ENCODE measurements at regions not wholly inside any gene's neighbourhood (a gene's known extent, or its start where the extent isn't known, plus 50 kb on each side); places are given as distances from the start of the nearest gene placed in this dataset.

DNA sequence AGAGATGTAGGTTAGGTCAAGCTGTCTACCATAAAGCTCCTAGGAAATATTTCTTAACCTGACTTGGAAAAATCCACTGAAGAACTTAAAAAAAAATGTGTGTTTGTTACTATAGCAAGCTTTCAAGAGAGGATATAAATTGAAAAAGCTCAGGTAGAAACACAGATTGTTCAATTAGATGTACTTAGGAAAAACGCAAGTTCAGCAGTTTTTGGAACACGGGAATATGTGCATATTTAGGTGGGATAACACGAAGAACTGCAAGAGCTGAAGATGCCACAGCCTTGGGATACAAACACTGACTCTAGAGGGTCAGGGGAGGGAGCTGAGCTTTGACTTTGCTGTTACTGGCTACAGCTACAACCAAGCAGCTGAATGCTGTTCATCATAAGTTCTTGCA lies 77.8 kb upstream of the FSHB start:
- DNase-seq (ENCODE audit: low spot score) (no peak), FAIRE-seq (no peak)

- DNase-seq (ENCODE audit: low spot score), result no peak
Measured at GRCh38 chr11:30155428-30155827, 75.4 kb upstream of the FSHB start.

GRCh38 chr11:30159546-30159945 lies 71.3 kb upstream of the FSHB start:
- no peak for DNase-seq (ENCODE audit: low spot score)
- FAIRE-seq, result no peak

More at GRCh38 chr11:30155428-30155827, 75.4 kb upstream of the FSHB start:
- no peak for FAIRE-seq

DNA sequence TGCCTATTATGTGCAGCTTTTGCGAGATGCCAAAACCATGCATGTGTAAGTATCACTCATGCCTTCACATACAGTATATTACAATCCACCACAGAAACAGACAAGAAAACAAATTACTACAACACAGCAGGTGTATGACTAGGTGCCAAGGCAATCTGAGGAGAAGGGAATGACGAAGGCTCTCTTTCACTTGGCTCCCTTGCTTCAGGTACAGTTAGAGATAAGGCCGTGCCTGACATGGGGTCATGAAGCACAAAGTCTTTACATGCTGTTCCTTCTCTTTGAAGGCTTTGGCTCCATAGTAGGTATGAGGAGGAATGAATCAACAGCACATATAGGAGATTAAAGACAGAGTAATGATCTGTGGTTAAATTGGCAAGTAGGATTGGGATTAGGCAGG lies 65.2 kb upstream of the FSHB start:
- FAIRE-seq (no peak), DNase-seq (ENCODE audit: low spot score) (no peak)

DNA sequence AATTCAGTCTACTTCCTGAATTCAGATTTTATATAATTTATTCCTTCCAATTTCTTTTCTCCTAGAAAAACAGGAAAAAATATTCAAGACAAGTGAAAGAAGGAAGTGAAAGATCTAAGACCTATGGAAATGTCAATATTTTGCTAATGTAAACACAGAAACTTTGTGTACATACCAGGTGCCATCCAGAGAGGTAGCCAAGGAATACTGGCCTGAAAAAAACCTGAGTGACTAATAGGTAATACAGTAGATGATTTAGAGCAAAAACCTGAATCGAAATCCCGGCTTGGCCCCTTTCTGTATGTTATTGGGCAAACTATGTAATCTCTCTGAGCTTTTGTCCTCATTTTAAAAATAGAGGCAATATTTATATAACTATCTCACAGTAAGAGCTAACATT lies 59.2 kb upstream of the FSHB start:
- no peak for DNase-seq (ENCODE audit: low spot score)
- no peak for FAIRE-seq

GRCh38 chr11:30172158-30172557 lies 58.7 kb upstream of the FSHB start:
- FAIRE-seq (no peak), DNase-seq (ENCODE audit: low spot score) (no peak)

- no peak for DNase-seq (ENCODE audit: low spot score)
- no peak for FAIRE-seq
Measured at GRCh38 chr11:30172883-30173311, 57.9 kb upstream of the FSHB start.

DNA sequence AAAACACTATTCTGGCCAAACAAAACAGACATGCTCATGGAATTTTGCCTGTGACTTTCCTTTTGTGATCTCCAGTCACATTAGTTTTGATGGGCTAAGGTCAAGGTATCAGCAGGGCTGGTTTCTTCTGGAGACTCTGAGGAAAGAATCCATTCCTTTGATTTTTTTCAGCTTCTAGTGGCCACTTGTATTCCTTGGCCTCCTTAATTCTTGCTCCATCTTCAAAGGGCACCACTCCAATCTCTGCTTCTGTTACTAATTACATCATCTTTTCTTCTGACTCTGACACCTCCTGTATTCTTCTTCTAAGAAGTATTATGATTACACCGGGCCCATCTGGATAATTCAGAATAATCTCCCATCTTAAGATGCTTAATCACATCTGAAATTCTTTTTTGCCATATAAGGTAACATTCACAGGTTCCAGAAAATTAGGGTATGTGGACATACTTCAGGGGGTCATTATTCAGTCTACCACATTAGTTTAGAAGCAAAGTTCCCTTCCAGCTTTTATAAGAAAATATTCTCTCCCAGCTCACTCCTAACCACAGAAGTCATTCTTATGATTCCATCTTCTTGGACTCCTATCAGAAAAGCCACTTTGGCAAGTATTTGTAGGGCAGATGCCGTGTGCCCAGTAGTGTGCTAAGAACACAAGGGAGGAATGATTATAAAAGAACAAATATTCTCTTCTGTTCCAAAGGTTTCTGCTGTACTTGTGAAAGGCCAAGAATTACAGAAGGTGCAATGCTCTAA lies 56.4 kb upstream of the FSHB start:
- FAIRE-seq (no peak), DNase-seq (ENCODE audit: low spot score) (no peak)
